Osteocyte (in vitro differentiated cells): ENCODE measurements at regions not wholly inside any gene's neighbourhood (a gene's known extent, or its start where the extent isn't known, plus 50 kb on each side); places are given as distances from the start of the nearest gene placed in this dataset.

Experiments
- DNase-seq: peaks from one replicate; pipeline ENCODE4 v3.0.0; 2021; ENCODE audit warnings: mixed read lengths; ENCODE audit not compliant: unreplicated experiment; ENCODE audit errors: extremely low spot score
- H3K27ac Mint-ChIP-seq: one replicate; pipeline ENCODE4 v1.8.0; 2021; ENCODE audit warnings: mild to moderate bottlenecking, mixed read lengths; ENCODE audit not compliant: unreplicated experiment
- H3K27me3 Mint-ChIP-seq: one replicate; pipeline ENCODE4 v1.8.0; 2021; ENCODE audit warnings: mixed read lengths; ENCODE audit not compliant: unreplicated experiment
- H3K36me3 Mint-ChIP-seq: one replicate; pipeline ENCODE4 v1.8.0; 2021; ENCODE audit warnings: mixed read lengths; ENCODE audit not compliant: unreplicated experiment
- H3K4me1 Mint-ChIP-seq: one replicate; pipeline ENCODE4 v1.8.0; 2021; ENCODE audit warnings: mixed read lengths; ENCODE audit not compliant: unreplicated experiment
- H3K4me3 Mint-ChIP-seq: one replicate; pipeline ENCODE4 v1.8.0; 2021; ENCODE audit warnings: mild to moderate bottlenecking, moderate library complexity, mixed read lengths; ENCODE audit not compliant: unreplicated experiment
- H3K9me3 Mint-ChIP-seq: one replicate; pipeline ENCODE4 v1.8.0; 2021; ENCODE audit warnings: mixed read lengths; ENCODE audit not compliant: unreplicated experiment
- TF ChIP-seq, protein P1 (sequence below): fragments of 200-600 bp; sonication (generic); IDR thresholded peaks from 2 replicates; pipeline ENCODE4 v1.5.0; 2021; ENCODE audit warnings: antibody characterized with exemption, mild to moderate bottlenecking, moderate library complexity

DNA sequence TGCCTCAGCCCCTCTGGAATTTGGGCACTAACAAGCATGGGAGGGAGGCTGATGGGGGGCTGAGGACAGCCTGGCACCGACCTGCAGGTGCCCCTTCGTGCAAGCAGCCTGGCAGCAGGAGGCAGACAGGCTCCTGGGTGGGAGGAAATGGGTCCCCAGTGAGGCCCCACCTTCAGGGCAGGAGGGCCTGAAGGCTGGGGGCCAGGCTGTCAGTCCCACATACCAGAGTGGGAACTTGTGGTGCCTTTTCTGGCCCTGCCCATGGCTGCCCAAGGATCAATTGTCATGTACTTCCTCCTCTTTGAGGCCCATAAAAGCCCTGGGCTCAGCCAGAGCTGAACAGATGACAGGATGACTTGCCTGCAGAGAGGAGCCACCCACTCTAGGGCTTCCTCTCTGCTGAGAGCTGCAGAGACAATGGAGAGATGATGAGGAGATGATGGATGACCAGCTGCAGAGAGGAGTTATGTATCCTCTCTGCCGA is 141.0 kb downstream of the PDHA2 start:
- Mint-ChIP-seq H3K4me3 (no peak overlapping the region), H3K27ac (no peak overlapping the region), H3K36me3 (no peaks in the 10 kb centered on the region), H3K9me3 (peaks cover 4% of the 10 kb centered on the region), H3K4me1 (no peaks in the 10 kb centered on the region), H3K27me3 (no peaks in the 10 kb centered on the region)
- no peak for DNase-seq
- TF ChIP-seq, protein P1, sequence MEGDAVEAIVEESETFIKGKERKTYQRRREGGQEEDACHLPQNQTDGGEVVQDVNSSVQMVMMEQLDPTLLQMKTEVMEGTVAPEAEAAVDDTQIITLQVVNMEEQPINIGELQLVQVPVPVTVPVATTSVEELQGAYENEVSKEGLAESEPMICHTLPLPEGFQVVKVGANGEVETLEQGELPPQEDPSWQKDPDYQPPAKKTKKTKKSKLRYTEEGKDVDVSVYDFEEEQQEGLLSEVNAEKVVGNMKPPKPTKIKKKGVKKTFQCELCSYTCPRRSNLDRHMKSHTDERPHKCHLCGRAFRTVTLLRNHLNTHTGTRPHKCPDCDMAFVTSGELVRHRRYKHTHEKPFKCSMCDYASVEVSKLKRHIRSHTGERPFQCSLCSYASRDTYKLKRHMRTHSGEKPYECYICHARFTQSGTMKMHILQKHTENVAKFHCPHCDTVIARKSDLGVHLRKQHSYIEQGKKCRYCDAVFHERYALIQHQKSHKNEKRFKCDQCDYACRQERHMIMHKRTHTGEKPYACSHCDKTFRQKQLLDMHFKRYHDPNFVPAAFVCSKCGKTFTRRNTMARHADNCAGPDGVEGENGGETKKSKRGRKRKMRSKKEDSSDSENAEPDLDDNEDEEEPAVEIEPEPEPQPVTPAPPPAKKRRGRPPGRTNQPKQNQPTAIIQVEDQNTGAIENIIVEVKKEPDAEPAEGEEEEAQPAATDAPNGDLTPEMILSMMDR, result no peak

DNA sequence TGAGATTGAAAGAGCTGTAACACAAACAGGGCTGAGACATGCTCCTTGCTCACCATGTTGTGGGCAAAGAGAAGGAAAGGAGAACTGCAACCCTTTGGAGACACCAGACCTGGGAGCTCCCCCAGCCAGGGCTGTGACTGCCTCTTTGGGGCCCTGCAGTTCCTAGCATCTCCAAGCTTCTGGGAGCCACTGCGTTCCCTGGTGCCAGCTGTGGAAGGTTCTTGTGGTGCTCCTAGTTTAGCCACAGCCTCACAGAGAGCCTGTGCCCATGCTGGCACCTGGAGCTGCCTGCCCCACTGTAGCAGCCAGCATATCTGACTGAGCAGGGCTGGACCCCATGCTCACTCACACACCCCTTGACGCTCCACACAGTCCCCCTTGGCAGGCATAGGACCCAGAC is 141.7 kb downstream of the PDHA2 start:
- no peaks in the 10 kb centered on the region for H3K4me1 Mint-ChIP-seq
- no peaks in the 10 kb centered on the region for H3K36me3 Mint-ChIP-seq
- no peaks in the 10 kb centered on the region for H3K27me3 Mint-ChIP-seq
- TF ChIP-seq, protein P1, result no peak
- no peak overlapping the region for H3K27ac Mint-ChIP-seq
- DNase-seq, result no peak
- H3K4me3 Mint-ChIP-seq, result no peak overlapping the region
- no peaks in the 10 kb centered on the region for H3K9me3 Mint-ChIP-seq

DNA sequence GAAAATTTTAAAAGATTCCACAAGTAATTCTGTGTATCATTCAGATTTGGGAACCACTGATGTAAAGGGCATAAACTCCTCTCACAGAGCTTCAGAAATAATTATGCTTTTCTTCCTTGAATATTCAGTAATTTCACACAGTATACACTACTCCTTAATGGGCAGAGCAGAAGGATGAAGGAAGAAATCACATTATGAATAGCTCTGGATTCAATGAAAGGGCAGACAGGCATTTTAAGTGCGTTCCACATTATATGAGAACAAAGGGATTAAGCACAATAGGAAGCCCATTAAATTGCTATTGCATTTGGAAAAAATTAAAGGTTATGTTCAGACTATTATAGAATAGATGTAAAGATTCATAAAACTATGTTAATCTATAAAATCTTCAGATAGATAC is 142.6 kb downstream of the PDHA2 start:
- H3K9me3 Mint-ChIP-seq, result no peaks in the 10 kb centered on the region
- DNase-seq, result no peak
- no peaks in the 10 kb centered on the region for H3K36me3 Mint-ChIP-seq
- H3K4me3 Mint-ChIP-seq, result no peak overlapping the region
- no peaks in the 10 kb centered on the region for H3K27me3 Mint-ChIP-seq
- H3K4me1 Mint-ChIP-seq, result no peaks in the 10 kb centered on the region
- H3K27ac Mint-ChIP-seq, result no peak overlapping the region
- TF ChIP-seq, protein P1, result no peak

DNA sequence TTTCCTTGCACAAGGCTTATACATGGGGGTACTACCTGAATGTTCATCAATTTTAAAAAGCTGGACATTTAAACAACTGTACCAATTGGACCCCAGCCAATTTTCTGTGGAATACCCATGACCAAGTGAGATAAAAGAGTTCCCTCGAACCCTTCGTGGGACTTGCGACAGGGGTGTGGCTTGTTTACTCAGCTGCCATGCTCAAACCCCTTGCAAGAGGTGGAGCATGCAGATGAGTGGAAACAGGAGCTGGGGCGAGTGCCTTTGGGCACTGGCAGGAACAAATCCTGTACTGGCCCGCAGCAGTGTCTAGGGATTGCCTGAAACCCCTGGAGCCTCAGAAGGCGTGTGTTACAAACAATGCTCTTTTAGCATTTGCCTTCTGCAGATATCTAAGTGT is 144.2 kb downstream of the PDHA2 start:
- Mint-ChIP-seq H3K36me3 (no peaks in the 10 kb centered on the region), H3K4me3 (no peak overlapping the region), H3K4me1 (no peaks in the 10 kb centered on the region), H3K9me3 (no peaks in the 10 kb centered on the region), H3K27ac (no peak overlapping the region), H3K27me3 (no peaks in the 10 kb centered on the region)
- DNase-seq, result no peak
- TF ChIP-seq, protein P1, result no peak

DNA sequence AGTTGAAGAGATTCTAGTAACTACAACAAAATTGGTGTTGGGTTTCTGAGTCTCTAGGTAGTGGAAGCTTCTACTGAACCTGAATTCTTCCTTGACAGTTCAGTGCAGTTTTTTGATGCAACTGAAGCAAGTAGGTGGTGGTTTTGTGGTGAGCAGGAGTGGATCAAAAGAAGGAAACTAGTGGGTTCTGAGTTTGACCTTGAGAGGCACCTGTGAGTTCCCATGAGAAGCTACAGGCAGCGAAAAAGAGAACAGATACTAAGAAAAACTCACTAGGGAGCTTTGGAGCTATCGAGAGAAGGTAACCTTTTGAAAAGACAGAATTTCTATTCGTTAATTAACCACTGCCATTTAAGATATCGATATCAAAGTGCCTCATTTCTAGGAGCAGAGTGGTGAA is 145.2 kb downstream of the PDHA2 start:
- no peak for DNase-seq
- TF ChIP-seq, protein P1, result no peak
- Mint-ChIP-seq H3K4me3 (no peak overlapping the region), H3K27me3 (peaks cover 2% of the 10 kb centered on the region), H3K27ac (no peak overlapping the region), H3K9me3 (no peaks in the 10 kb centered on the region), H3K36me3 (no peaks in the 10 kb centered on the region), H3K4me1 (no peaks in the 10 kb centered on the region)
